Type B pancreatic cell (in vitro differentiated cells): ENCODE measurements at regions not wholly inside any gene's neighbourhood (a gene's known extent, or its start where the extent isn't known, plus 50 kb on each side); places are given as distances from the start of the nearest gene placed in this dataset.

Experiments used
- DNase-seq: peaks from one replicate; pipeline ENCODE4 v3.0.0; 2021; ENCODE audit warnings: mixed read lengths; ENCODE audit not compliant: unreplicated experiment; ENCODE audit errors: extremely low spot score
- H3K27ac Mint-ChIP-seq: 2 replicates; pipeline ENCODE4 v1.8.0; 2021; ENCODE audit warnings: mild to moderate bottlenecking, mixed read lengths
- H3K27me3 Mint-ChIP-seq: 2 replicates; pipeline ENCODE4 v1.8.0; 2021; ENCODE audit warnings: mixed read lengths
- H3K36me3 Mint-ChIP-seq: 2 replicates; pipeline ENCODE4 v1.8.0; 2021; ENCODE audit warnings: mixed read lengths
- H3K4me1 Mint-ChIP-seq: one replicate; pipeline ENCODE4 v1.8.0; 2021; ENCODE audit warnings: mixed read lengths; ENCODE audit not compliant: unreplicated experiment
- H3K4me3 Mint-ChIP-seq: 2 replicates; pipeline ENCODE4 v1.8.0; 2021; ENCODE audit warnings: mild to moderate bottlenecking, mixed read lengths
- H3K9me3 Mint-ChIP-seq: 2 replicates; pipeline ENCODE4 v1.8.0; 2021; ENCODE audit warnings: mixed read lengths
- TF ChIP-seq, protein P1 (sequence below): fragments of 200-600 bp; sonication (generic); conservative IDR thresholded peaks from 2 replicates; pipeline ENCODE4 v1.5.0; 2021; ENCODE audit warnings: antibody characterized with exemption, mild to moderate bottlenecking

GRCh38 chr3:74302969-74303368, 311.5 kb downstream of the CNTN3 start:
- H3K9me3 Mint-ChIP-seq = no peaks in the 10 kb centered on the region
- TF ChIP-seq, protein P1, sequence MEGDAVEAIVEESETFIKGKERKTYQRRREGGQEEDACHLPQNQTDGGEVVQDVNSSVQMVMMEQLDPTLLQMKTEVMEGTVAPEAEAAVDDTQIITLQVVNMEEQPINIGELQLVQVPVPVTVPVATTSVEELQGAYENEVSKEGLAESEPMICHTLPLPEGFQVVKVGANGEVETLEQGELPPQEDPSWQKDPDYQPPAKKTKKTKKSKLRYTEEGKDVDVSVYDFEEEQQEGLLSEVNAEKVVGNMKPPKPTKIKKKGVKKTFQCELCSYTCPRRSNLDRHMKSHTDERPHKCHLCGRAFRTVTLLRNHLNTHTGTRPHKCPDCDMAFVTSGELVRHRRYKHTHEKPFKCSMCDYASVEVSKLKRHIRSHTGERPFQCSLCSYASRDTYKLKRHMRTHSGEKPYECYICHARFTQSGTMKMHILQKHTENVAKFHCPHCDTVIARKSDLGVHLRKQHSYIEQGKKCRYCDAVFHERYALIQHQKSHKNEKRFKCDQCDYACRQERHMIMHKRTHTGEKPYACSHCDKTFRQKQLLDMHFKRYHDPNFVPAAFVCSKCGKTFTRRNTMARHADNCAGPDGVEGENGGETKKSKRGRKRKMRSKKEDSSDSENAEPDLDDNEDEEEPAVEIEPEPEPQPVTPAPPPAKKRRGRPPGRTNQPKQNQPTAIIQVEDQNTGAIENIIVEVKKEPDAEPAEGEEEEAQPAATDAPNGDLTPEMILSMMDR = no peak
- H3K4me3 Mint-ChIP-seq = no peak overlapping the region
- no peak overlapping the region for H3K27ac Mint-ChIP-seq
- DNase-seq = no peak
- peaks cover 10% of the 10 kb centered on the region for H3K4me1 Mint-ChIP-seq
- no peaks in the 10 kb centered on the region for H3K36me3 Mint-ChIP-seq
- H3K27me3 Mint-ChIP-seq = peaks cover 2% of the 10 kb centered on the region

DNA sequence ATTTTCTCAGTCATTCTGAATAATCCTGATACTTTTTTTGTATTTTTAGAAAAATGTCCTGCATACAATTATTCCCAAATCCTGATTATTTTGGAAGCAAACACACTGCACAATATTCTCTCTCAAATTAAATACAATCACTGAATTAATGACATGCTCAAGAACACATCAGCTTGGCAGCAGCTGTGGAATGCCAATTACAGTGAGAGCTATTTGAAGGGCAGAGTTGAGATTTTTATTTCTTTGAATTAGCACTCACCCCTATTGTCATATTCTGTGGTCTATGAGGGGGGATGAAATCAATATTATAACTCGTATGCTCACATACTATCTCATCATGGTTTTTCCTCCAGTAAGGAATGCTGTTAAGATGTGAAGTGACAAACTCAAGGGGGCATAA, 312.2 kb downstream of the CNTN3 start:
- Mint-ChIP-seq H3K4me3 (no peak overlapping the region), H3K27me3 (peaks cover 5% of the 10 kb centered on the region), H3K9me3 (no peaks in the 10 kb centered on the region), H3K36me3 (no peaks in the 10 kb centered on the region), H3K27ac (no peak overlapping the region), H3K4me1 (peaks cover 10% of the 10 kb centered on the region)
- no peak for DNase-seq
- TF ChIP-seq, protein P1 = no peak

- no peak overlapping the region for H3K4me3 Mint-ChIP-seq
- H3K36me3 Mint-ChIP-seq = no peaks in the 10 kb centered on the region
- TF ChIP-seq, protein P1 = no peak
- no peak for DNase-seq
- peaks cover 6% of the 10 kb centered on the region for H3K27me3 Mint-ChIP-seq
- H3K9me3 Mint-ChIP-seq = no peaks in the 10 kb centered on the region
- peaks cover 10% of the 10 kb centered on the region for H3K4me1 Mint-ChIP-seq
- no peak overlapping the region for H3K27ac Mint-ChIP-seq
Observed at GRCh38 chr3:74301056-74301455, 313.4 kb downstream of the CNTN3 start.

- no peak overlapping the region for H3K27ac Mint-ChIP-seq
- H3K4me1 Mint-ChIP-seq = no peaks in the 10 kb centered on the region
- H3K9me3 Mint-ChIP-seq = no peaks in the 10 kb centered on the region
- H3K27me3 Mint-ChIP-seq = peaks cover 13% of the 10 kb centered on the region
- TF ChIP-seq, protein P1 = no peak
- H3K36me3 Mint-ChIP-seq = no peaks in the 10 kb centered on the region
- no peak for DNase-seq
- H3K4me3 Mint-ChIP-seq = no peak overlapping the region
Observed at GRCh38 chr3:74295479-74295878, 319.0 kb downstream of the CNTN3 start.

- Mint-ChIP-seq H3K9me3 (no peaks in the 10 kb centered on the region), H3K27ac (no peak overlapping the region), H3K4me1 (peaks cover 5% of the 10 kb centered on the region), H3K36me3 (no peaks in the 10 kb centered on the region), H3K4me3 (no peak overlapping the region), H3K27me3 (peaks cover 4% of the 10 kb centered on the region)
- TF ChIP-seq, protein P1 = no peak
- no peak for DNase-seq
Observed at GRCh38 chr3:74288761-74289160, 325.7 kb downstream of the CNTN3 start.

GRCh38 chr3:74287557-74287956, 326.9 kb downstream of the CNTN3 start:
- DNase-seq = no peak
- TF ChIP-seq, protein P1 = no peak
- H3K27me3 Mint-ChIP-seq = peaks cover 2% of the 10 kb centered on the region
- no peak overlapping the region for H3K4me3 Mint-ChIP-seq
- H3K4me1 Mint-ChIP-seq = peaks cover 5% of the 10 kb centered on the region
- no peaks in the 10 kb centered on the region for H3K9me3 Mint-ChIP-seq
- H3K36me3 Mint-ChIP-seq = no peaks in the 10 kb centered on the region
- H3K27ac Mint-ChIP-seq = no peak overlapping the region
